ENCODE measurements at regions not wholly inside any gene's neighbourhood (a gene's known extent, or its start where the extent isn't known, plus 50 kb on each side); places are given as distances from the start of the nearest gene placed in this dataset.
"Not testable (repeated sequence)": the region's sequence is repeated elsewhere in the genome, so short reads cannot be mapped to it uniquely, and the experiment has no call there.

DNA sequence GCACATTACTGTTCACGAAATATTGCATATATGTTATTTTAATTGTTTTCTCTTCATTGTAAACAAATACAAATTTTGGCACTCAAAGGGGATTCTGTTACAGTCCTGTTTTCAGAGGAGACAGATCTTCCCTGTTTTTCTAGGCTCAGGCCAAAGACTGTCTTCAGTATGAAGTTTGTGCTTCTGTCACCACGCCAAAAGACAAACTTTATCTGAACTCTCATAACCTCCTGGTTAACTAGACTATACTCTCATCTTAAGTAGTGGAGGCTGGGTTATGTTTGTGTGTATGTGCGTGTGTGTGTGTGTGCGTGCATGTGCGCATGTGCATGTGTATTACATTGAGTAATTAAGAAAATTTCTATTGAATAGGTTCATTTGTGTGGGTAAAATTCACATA is 676.8 kb upstream of the HS3ST1 start:
- Histone ChIP-seq H3K4me3 (ENCODE audit: insufficient read depth, low read depth, low read length) (no peak overlapping the region), H3K79me1 (ENCODE audit: low read depth in 1 of 2, low read length in 2 of 2) (no peaks in the 10 kb centered on the region), H3K23ac (ENCODE audit: low read depth, low read length) (no peak overlapping the region), H3K4me1 (ENCODE audit: control insufficient read depth, insufficient read depth, low read length) (no peaks in the 10 kb centered on the region), H2BK15ac (ENCODE audit: low read depth, low read length) (no peak overlapping the region), H2AFZ (replicated peaks; ENCODE audit: low read length, poor library complexity) (no peak overlapping the region), H4K91ac (ENCODE audit: insufficient read depth, low read depth, low read length) (no peak overlapping the region), H2BK5ac (ENCODE audit: low read depth, low read length, poor library complexity, severe bottlenecking) (no peak overlapping the region), H3K27me3 (ENCODE audit: control insufficient read depth, insufficient read depth, low read length) (no peaks in the 10 kb centered on the region), H3K18ac (ENCODE audit: low read depth, low read length) (no peak overlapping the region), H3K27ac (ENCODE audit: insufficient read depth, low read length) (no peak overlapping the region), H2AK5ac (ENCODE audit: low read depth, low read length) (no peak overlapping the region), H3K14ac (replicated peaks; ENCODE audit: low read depth, low read length) (no peak overlapping the region), H4K8ac (ENCODE audit: low read depth in 2 of 2, low read length in 2 of 2) (no peak overlapping the region), H3K36me3 (ENCODE audit: control insufficient read depth, insufficient read depth, low read length) (no peaks in the 10 kb centered on the region), H2BK20ac (ENCODE audit: low read depth, low read length) (no peak overlapping the region), H3K9ac (ENCODE audit: low read depth, low read length) (no peak overlapping the region), H4K5ac (ENCODE audit: low read depth, low read length) (no peak overlapping the region), H2AK9ac (replicated peaks; ENCODE audit: low read depth, low read length, poor library complexity) (no peak overlapping the region), H3K9me3 (ENCODE audit: control insufficient read depth, insufficient read depth, low read length) (peaks cover 5% of the 10 kb centered on the region), H3K56ac (ENCODE audit: extremely low read depth, insufficient read depth, low read length) (no peak overlapping the region), H2BK120ac (ENCODE audit: low read depth, low read length) (no peak overlapping the region), H3K9me1 (ENCODE audit: insufficient read depth, low read length) (no peaks in the 10 kb centered on the region), H3K4ac (ENCODE audit: low read depth, low read length) (no peak overlapping the region), H3K4me2 (ENCODE audit: low read depth, low read length) (no peak overlapping the region), H4K20me1 (ENCODE audit: insufficient read depth, low read length) (no peaks in the 10 kb centered on the region)
- BruUV-seq (replicated peaks) = no TSS peak
- no peak for DNase-seq
- ChIA-PET CTCF (no interaction called here), POLR2A (ENCODE audit: unreplicated experiment) (no interaction called here)
- dilution Hi-C loops (cut with HindIII; ENCODE audit: low sequenced_read_pairs, unreplicated experiment) (no loop called here), intact Hi-C loops (cut with micrococcal nuclease) (no loop called here), in situ Hi-C loops (cut with MboI; ENCODE audit: low sequenced_read_pairs) (no loop called here)
- no peak for ATAC-seq (ENCODE audit: low read depth)
- no peak for TF ChIP-seq RFX5 (IDR thresholded peaks at IDR 0.05; ENCODE audit: low read depth, low read length)
- TF ChIP-seq SMC3 (IDR thresholded peaks at IDR 0.05; ENCODE audit: low read depth, low read length) = no peak
- no peak for TF ChIP-seq CHD1 (IDR thresholded peaks at IDR 0.05; ENCODE audit: low read depth, low read length)
- TF ChIP-seq CEBPB (IDR thresholded peaks at IDR 0.05; ENCODE audit: low read depth, low read length) = no peak
- no peak for TF ChIP-seq RCOR1 (IDR thresholded peaks at IDR 0.05; ENCODE audit: insufficient replicate concordance, low read length)
- TF ChIP-seq POLR2A (IDR thresholded peaks at IDR 0.05; ENCODE audit: low read depth, low read length) = no peak
- TF ChIP-seq FOS (IDR thresholded peaks at IDR 0.05; ENCODE audit: low read depth, low read length) = no peak
- TF ChIP-seq, protein P1, sequence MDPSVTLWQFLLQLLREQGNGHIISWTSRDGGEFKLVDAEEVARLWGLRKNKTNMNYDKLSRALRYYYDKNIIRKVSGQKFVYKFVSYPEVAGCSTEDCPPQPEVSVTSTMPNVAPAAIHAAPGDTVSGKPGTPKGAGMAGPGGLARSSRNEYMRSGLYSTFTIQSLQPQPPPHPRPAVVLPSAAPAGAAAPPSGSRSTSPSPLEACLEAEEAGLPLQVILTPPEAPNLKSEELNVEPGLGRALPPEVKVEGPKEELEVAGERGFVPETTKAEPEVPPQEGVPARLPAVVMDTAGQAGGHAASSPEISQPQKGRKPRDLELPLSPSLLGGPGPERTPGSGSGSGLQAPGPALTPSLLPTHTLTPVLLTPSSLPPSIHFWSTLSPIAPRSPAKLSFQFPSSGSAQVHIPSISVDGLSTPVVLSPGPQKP (IDR thresholded peaks at IDR 0.05; ENCODE audit: borderline replicate concordance, low read depth, low read length) = no peak
- WGBS, 2 experiments (ENCODE audit: extremely low coverage in 2 of 2, insufficient read length in 1 of 2) = no CpG with 5 or more reads among the region's 5 CpGs

DNA sequence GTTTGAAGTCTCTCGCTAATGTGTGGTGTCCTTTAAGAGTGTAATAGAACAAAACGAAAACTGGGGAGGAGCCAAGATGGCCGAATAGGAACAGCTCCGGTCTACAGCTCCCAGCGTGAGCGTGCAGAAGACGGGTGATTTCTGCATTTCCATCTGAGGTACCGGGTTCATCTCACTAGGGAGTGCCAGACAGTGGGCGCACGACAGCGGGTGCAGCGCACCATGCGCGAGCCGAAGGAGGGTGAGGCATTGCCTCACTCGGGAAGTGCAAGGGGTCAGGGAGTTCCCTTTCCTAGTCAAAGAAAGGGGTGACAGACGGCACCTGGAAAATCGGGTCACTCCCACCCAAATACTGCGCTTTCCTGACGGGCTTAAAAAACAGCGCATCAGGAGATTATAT is 661.2 kb upstream of the HS3ST1 start:
- H2AK5ac ChIP-seq (ENCODE audit: low read depth, low read length); POLR2A ChIA-PET (ENCODE audit: unreplicated experiment); H3K27ac ChIP-seq (ENCODE audit: insufficient read depth, low read length); CTCF ChIA-PET; H3K4ac ChIP-seq (ENCODE audit: low read depth, low read length); DNase-seq; H4K8ac ChIP-seq (ENCODE audit: low read depth in 2 of 2, low read length in 2 of 2); H2BK120ac ChIP-seq (ENCODE audit: low read depth, low read length); H3K4me1 ChIP-seq (ENCODE audit: control insufficient read depth, insufficient read depth, low read length); H3K14ac ChIP-seq (replicated peaks; ENCODE audit: low read depth, low read length); H3K9me1 ChIP-seq (ENCODE audit: insufficient read depth, low read length); BruUV-seq (replicated peaks); H3K9ac ChIP-seq (ENCODE audit: low read depth, low read length); H4K5ac ChIP-seq (ENCODE audit: low read depth, low read length); H2BK20ac ChIP-seq (ENCODE audit: low read depth, low read length); H3K56ac ChIP-seq (ENCODE audit: extremely low read depth, insufficient read depth, low read length); ATAC-seq (ENCODE audit: low read depth); H3K79me1 ChIP-seq (ENCODE audit: low read depth in 1 of 2, low read length in 2 of 2); H2AFZ ChIP-seq (replicated peaks; ENCODE audit: low read length, poor library complexity); H2AK9ac ChIP-seq (replicated peaks; ENCODE audit: low read depth, low read length, poor library complexity); H3K27me3 ChIP-seq (ENCODE audit: control insufficient read depth, insufficient read depth, low read length); H3K23ac ChIP-seq (ENCODE audit: low read depth, low read length); in situ Hi-C loops (cut with MboI; ENCODE audit: low sequenced_read_pairs); H3K18ac ChIP-seq (ENCODE audit: low read depth, low read length); H3K9me3 ChIP-seq (ENCODE audit: control insufficient read depth, insufficient read depth, low read length); dilution Hi-C loops (cut with HindIII; ENCODE audit: low sequenced_read_pairs, unreplicated experiment); H4K20me1 ChIP-seq (ENCODE audit: insufficient read depth, low read length); H2BK5ac ChIP-seq (ENCODE audit: low read depth, low read length, poor library complexity, severe bottlenecking); H4K91ac ChIP-seq (ENCODE audit: insufficient read depth, low read depth, low read length); H3K36me3 ChIP-seq (ENCODE audit: control insufficient read depth, insufficient read depth, low read length); H2BK15ac ChIP-seq (ENCODE audit: low read depth, low read length); H3K4me3 ChIP-seq (ENCODE audit: insufficient read depth, low read depth, low read length); intact Hi-C loops (cut with micrococcal nuclease); H3K4me2 ChIP-seq (ENCODE audit: low read depth, low read length): not testable (repeated sequence)
- 79% methylated on average over 3 of the region's 21 CpGs; no CpG with 5 or more reads in 1 of the 2 experiments for WGBS, 2 experiments (ENCODE audit: extremely low coverage in 2 of 2, insufficient read length in 1 of 2)
